H9 (cell line): ENCODE measurements at regions not wholly inside any gene's neighbourhood (a gene's known extent, or its start where the extent isn't known, plus 50 kb on each side); places are given as distances from the start of the nearest gene placed in this dataset.

Experiments
- DNase-seq: peaks from one replicate; pipeline ENCODE4 v3.0.0-alpha.2; 2017
- H2AFZ ChIP-seq: one replicate; pipeline ENCODE4 v1.6.1; 2013; ENCODE audit warnings: mild to moderate bottlenecking, low read length, control low read depth, moderate library complexity
- H2AK5ac ChIP-seq: 2 replicates; pipeline ENCODE4 v1.6.1; 2013; ENCODE audit warnings: low read length, control low read depth, mixed read lengths; ENCODE audit not compliant: insufficient read length
- H2BK120ac ChIP-seq: one replicate; pipeline ENCODE4 v1.6.1; 2013; ENCODE audit warnings: low read depth, mild to moderate bottlenecking, low read length, control low read depth, inconsistent platforms; ENCODE audit not compliant: poor library complexity, severe bottlenecking
- H2BK12ac ChIP-seq: 2 replicates; pipeline ENCODE4 v1.6.1; 2013; ENCODE audit warnings: low read length, control low read depth, mixed read lengths, low read depth; ENCODE audit not compliant: insufficient read length
- H2BK15ac ChIP-seq: 2 replicates; pipeline ENCODE4 v1.6.1; 2013; ENCODE audit warnings: low read depth, low read length, control low read depth
- H2BK20ac ChIP-seq: one replicate; pipeline ENCODE4 v1.6.1; 2013; ENCODE audit warnings: low read depth, mild to moderate bottlenecking, low read length, control low read depth, inconsistent platforms; ENCODE audit not compliant: poor library complexity, severe bottlenecking
- H2BK5ac ChIP-seq: 2 replicates; pipeline ENCODE4 v1.6.1; 2013; ENCODE audit warnings: low read length, control low read depth, mixed read lengths; ENCODE audit not compliant: insufficient read length
- H3K14ac ChIP-seq: 2 replicates; pipeline ENCODE4 v1.6.1; 2013; ENCODE audit warnings: low read length, control low read depth; ENCODE audit not compliant: insufficient read depth
- H3K18ac ChIP-seq: 2 replicates; pipeline ENCODE4 v1.6.1; 2013; ENCODE audit warnings: low read depth, mild to moderate bottlenecking, mixed read lengths, low read length, control low read depth; ENCODE audit not compliant: insufficient read length
- H3K23ac ChIP-seq: 2 replicates; pipeline ENCODE4 v1.6.1; 2013; ENCODE audit warnings: low read length, control low read depth, mixed read lengths, low read depth; ENCODE audit not compliant: insufficient read length
- H3K23me2 ChIP-seq: 2 replicates; pipeline ENCODE4 v1.6.1; 2013; ENCODE audit warnings: low read depth, mild to moderate bottlenecking, mixed read lengths, low read length, control low read depth; ENCODE audit not compliant: insufficient read length, poor library complexity, severe bottlenecking
- H3K27ac ChIP-seq: 2 replicates; pipeline ENCODE4 v1.5.1; 2013; ENCODE audit warnings: low read length, control low read depth, mixed read lengths, low read depth; ENCODE audit not compliant: insufficient read length
- H3K27me3 ChIP-seq: 2 replicates; pipeline ENCODE4 v1.6.1; 2013; ENCODE audit warnings: low read length, control low read depth, inconsistent platforms; ENCODE audit not compliant: insufficient read depth
- H3K4ac ChIP-seq: 2 replicates; pipeline ENCODE4 v1.6.1; 2013; ENCODE audit warnings: low read depth, mild to moderate bottlenecking, control low read depth, inconsistent platforms, low read length, moderate library complexity
- H3K4me1 ChIP-seq: 2 replicates; pipeline ENCODE4 v1.6.1; 2013; ENCODE audit warnings: low read length, control low read depth, inconsistent platforms; ENCODE audit not compliant: insufficient read depth
- H3K4me2 ChIP-seq: 2 replicates; pipeline ENCODE4 v1.6.1; 2013; ENCODE audit warnings: low read length, control low read depth, mixed read lengths; ENCODE audit not compliant: insufficient read length, insufficient read depth
- H3K56ac ChIP-seq: 2 replicates; pipeline ENCODE4 v1.6.1; 2013; ENCODE audit warnings: low read depth, mild to moderate bottlenecking, mixed read lengths, low read length, control low read depth; ENCODE audit not compliant: insufficient read length
- H3K79me1 ChIP-seq: 2 replicates; pipeline ENCODE4 v1.6.1; 2013; ENCODE audit warnings: low read depth, mild to moderate bottlenecking, moderate library complexity, low read length, control low read depth, inconsistent platforms; ENCODE audit not compliant: insufficient read depth, poor library complexity, severe bottlenecking
- H3K79me2 ChIP-seq: 2 replicates; pipeline ENCODE4 v1.6.1; 2013; ENCODE audit warnings: low read length, control low read depth, inconsistent platforms; ENCODE audit not compliant: insufficient read depth
- H3K9ac ChIP-seq: 2 replicates; pipeline ENCODE4 v1.6.1; 2013; ENCODE audit warnings: low read length, control low read depth, mixed read lengths; ENCODE audit not compliant: insufficient read length; ENCODE audit errors: extremely low read depth
- H3K9me3 ChIP-seq: one replicate; pipeline ENCODE4 v1.6.1; 2013; ENCODE audit warnings: low read depth, low read length, inconsistent platforms; ENCODE audit not compliant: control insufficient read depth
- H3T11ph ChIP-seq: one replicate; pipeline ENCODE4 v1.6.1; 2013; ENCODE audit warnings: mild to moderate bottlenecking, low read length, control low read depth, inconsistent platforms
- H4K20me1 ChIP-seq: one replicate; pipeline ENCODE4 v1.6.1; 2013; ENCODE audit not compliant: control insufficient read depth, insufficient read length, insufficient read depth
- H4K5ac ChIP-seq: 2 replicates; pipeline ENCODE4 v1.6.1; 2013; ENCODE audit warnings: low read depth, mild to moderate bottlenecking, mixed read lengths, low read length, control low read depth; ENCODE audit not compliant: insufficient read length
- H4K8ac ChIP-seq: replicated peaks from 2 replicates; pipeline ENCODE4 v1.6.1; 2013; ENCODE audit warnings: low read length, control low read depth, mixed read lengths, low read depth; ENCODE audit not compliant: insufficient read length
- H4K91ac ChIP-seq: 2 replicates; pipeline ENCODE4 v1.6.1; 2013; ENCODE audit warnings: low read depth, mild to moderate bottlenecking, moderate library complexity, mixed read lengths, low read length, control low read depth; ENCODE audit not compliant: insufficient read length
- H3K27ac Mint-ChIP-seq, 3 experiments: 2 replicates in 2 of 3; 3 replicates in 1 of 3; pipeline ENCODE4 v1.8.0; 2020 to 2021; ENCODE audit warnings: mixed read lengths in 3 of 3, mild to moderate bottlenecking in 1 of 3, moderate library complexity in 1 of 3
- H3K27me3 Mint-ChIP-seq: 2 replicates; pipeline ENCODE4 v1.8.0; 2021; ENCODE audit warnings: low read depth, mild to moderate bottlenecking, moderate library complexity, mixed read lengths
- H3K36me3 Mint-ChIP-seq, 3 experiments: 2 replicates in 2 of 3; 3 replicates in 1 of 3; pipeline ENCODE4 v1.8.0; 2020 to 2021; ENCODE audit warnings: low read depth in 3 of 3, mixed read lengths in 3 of 3; ENCODE audit not compliant: insufficient read depth in 1 of 3
- H3K4me1 Mint-ChIP-seq, 2 experiments: 2 replicates each; pipeline ENCODE4 v1.8.0; 2020; ENCODE audit warnings: mixed read lengths in 2 of 2
- H3K4me3 Mint-ChIP-seq, 2 experiments: 2 replicates in 1 of 2; 3 replicates in 1 of 2; pipeline ENCODE4 v1.8.0; 2020 to 2021; ENCODE audit warnings: mild to moderate bottlenecking in 2 of 2, mixed read lengths in 2 of 2, moderate library complexity in 1 of 2
- H3K9me3 Mint-ChIP-seq, 2 experiments: 2 replicates in 1 of 2; 3 replicates in 1 of 2; pipeline ENCODE4 v1.8.0; 2020; ENCODE audit warnings: mild to moderate bottlenecking in 2 of 2, mixed read lengths in 2 of 2, moderate library complexity in 1 of 2
- CTCF ChIP-seq: fragments of 200-600 bp; sonication (generic); conservative IDR thresholded peaks from 3 replicates; pipeline ENCODE4 v1.8.0; 2021; ENCODE audit warnings: antibody characterized with exemption, mild to moderate bottlenecking
- WGBS: extraction: QIAGEN DNeasy Blood & Tissue Kit; methylation state at CpG from one replicate; pipeline ENCODE4 v1.1.7; 2013; ENCODE audit warnings: missing lambda C conversion rate, low lambda C conversion rate, mixed read lengths; ENCODE audit not compliant: insufficient read length; ENCODE audit errors: extremely low coverage; 5-methylcytosine and 5-hydroxymethylcytosine counted together

GRCh38 chr2:179355881-179356280 is 91.2 kb upstream of the SESTD1 start:
- Histone ChIP-seq H3K27ac (no peak overlapping the region), H3K23me2 (no peaks in the 10 kb centered on the region), H4K20me1 (no peaks in the 10 kb centered on the region), H3K14ac (no peak overlapping the region), H2BK12ac (no peak overlapping the region), H3K9me3 (no peaks in the 10 kb centered on the region), H3K4me2 (no peak overlapping the region), H2AFZ (no peak overlapping the region), H3K18ac (no peak overlapping the region), H4K5ac (no peak overlapping the region), H3K9ac (no peak overlapping the region), H3K4ac (no peak overlapping the region), H3K27me3 (no peaks in the 10 kb centered on the region), H3K79me2 (no peaks in the 10 kb centered on the region), H2BK20ac (no peak overlapping the region), H3K23ac (no peak overlapping the region), H3K79me1 (no peaks in the 10 kb centered on the region), H4K8ac (no peak overlapping the region), H3T11ph (no peak overlapping the region), H2BK5ac (no peak overlapping the region), H3K4me1 (no peaks in the 10 kb centered on the region), H2AK5ac (no peak overlapping the region), H2BK15ac (no peak overlapping the region), H3K56ac (no peak overlapping the region), H2BK120ac (no peak overlapping the region), H4K91ac (no peak overlapping the region)
- no peak for TF ChIP-seq CTCF
- Mint-ChIP-seq H3K4me1 (peaks cover 4 to 8% of the 10 kb centered on the region in 2 experiments), H3K36me3 (no peaks in the 10 kb centered on the region), H3K4me3 (no peak overlapping the region), H3K9me3 (no peaks in the 10 kb centered on the region), H3K27me3 (no peaks in the 10 kb centered on the region), H3K27ac (no peak overlapping the region)
- DNase-seq, result no peak
- no CpG with 5 or more reads among the region's 4 CpGs for WGBS
